Activated CD4-positive, alpha-beta T cell treated with anti-CD3 and anti-CD28 coated beads for 48 hours (primary cell): ENCODE measurements at regions not wholly inside any gene's neighbourhood (a gene's known extent, or its start where the extent isn't known, plus 50 kb on each side); places are given as distances from the start of the nearest gene placed in this dataset.
A peak's percentile ranks its signal among the peaks of the same experiment; 100 is the strongest.
"Not testable (repeated sequence)": the region's sequence is repeated elsewhere in the genome, so short reads cannot be mapped to it uniquely, and the experiment has no call there.

ENCODE experiments used
- DNase-seq: peaks from one replicate; pipeline ENCODE4 v3.0.0-alpha.2; 2020

GRCh38 chr10:8396675-8397074, 342.2 kb downstream of the GATA3 start:
- DNase-seq, result no peak

GRCh38 chr10:8398771-8399170, 344.3 kb downstream of the GATA3 start:
- DNase-seq, result no peak

- DNase-seq, result no peak
These were observed 345.7 kb downstream of the GATA3 start for GRCh38 chr10:8400151-8400550.

GRCh38 chr10:8400892-8401291, 346.4 kb downstream of the GATA3 start:
- no peak for DNase-seq

- no peak for DNase-seq
These were observed 347.0 kb downstream of the GATA3 start for GRCh38 chr10:8401531-8401930.

GRCh38 chr10:8402576-8402975, 348.1 kb downstream of the GATA3 start:
- peak; percentile 66 for DNase-seq

- DNase-seq, result no peak
These were observed 349.4 kb downstream of the GATA3 start for GRCh38 chr10:8403711-8404371.

- peak; percentile 26 for DNase-seq
These were observed 350.2 kb downstream of the GATA3 start for GRCh38 chr10:8404721-8405120.

- no peak for DNase-seq
These were observed 351.1 kb downstream of the GATA3 start for GRCh38 chr10:8405596-8405995.

- DNase-seq, result no peak
These were observed 353.1 kb downstream of the GATA3 start for GRCh38 chr10:8407501-8408021.

GRCh38 chr10:8410506-8410905, 356.0 kb downstream of the GATA3 start:
- no peak for DNase-seq

GRCh38 chr10:8412541-8412940, 358.1 kb downstream of the GATA3 start:
- no peak for DNase-seq

- DNase-seq, result not testable (repeated sequence)
These were observed 360.5 kb downstream of the GATA3 start for GRCh38 chr10:8415029-8415428.

GRCh38 chr10:8416192-8416701, 361.8 kb downstream of the GATA3 start:
- DNase-seq, result no peak

GRCh38 chr10:8416760-8417159, 362.3 kb downstream of the GATA3 start:
- DNase-seq, result peak; percentile 25

GRCh38 chr10:8417631-8418030, 363.1 kb downstream of the GATA3 start:
- no peak for DNase-seq

GRCh38 chr10:8418631-8419030, 364.1 kb downstream of the GATA3 start:
- no peak for DNase-seq

- DNase-seq, result no peak
These were observed 365.7 kb downstream of the GATA3 start for GRCh38 chr10:8420182-8420581.

- DNase-seq, result no peak
These were observed 370.2 kb downstream of the GATA3 start for GRCh38 chr10:8424555-8425211.

- no peak for DNase-seq
These were observed 374.2 kb downstream of the GATA3 start for GRCh38 chr10:8428654-8429053.

- DNase-seq, result no peak
These were observed 375.8 kb downstream of the GATA3 start for GRCh38 chr10:8430321-8430720.

- DNase-seq, result no peak
These were observed 377.0 kb downstream of the GATA3 start for GRCh38 chr10:8431511-8431910.

GRCh38 chr10:8435186-8436055, 380.9 kb downstream of the GATA3 start:
- DNase-seq, result no peak
